ENCODE measurements at regions not wholly inside any gene's neighbourhood (a gene's known extent, or its start where the extent isn't known, plus 50 kb on each side); places are given as distances from the start of the nearest gene placed in this dataset.

- TF ChIP-seq CTCF (IDR thresholded peaks at IDR 0.05) = no peak
- no peak for TF ChIP-seq POLR2A (IDR thresholded peaks at IDR 0.05)
- TF ChIP-seq EP300 (IDR thresholded peaks at IDR 0.05) = no peak
These were observed 97.3 kb upstream of the PIEZO2 start for GRCh38 chr18:11246495-11247300.
